Activated CD4-positive, alpha-beta T cell treated with anti-CD3 and anti-CD28 coated beads, Interleukin-2, amount 50 U/mL, for 24 hours (primary cell): ENCODE measurements at regions not wholly inside any gene's neighbourhood (a gene's known extent, or its start where the extent isn't known, plus 50 kb on each side); places are given as distances from the start of the nearest gene placed in this dataset.

ENCODE experiments used
- DNase-seq, 2 donors: peaks; one replicate each; pipeline ENCODE4 v3.0.0-alpha.2; 2020; ENCODE audit warnings: low read depth in 1 of 2, low spot score in 1 of 2

DNA sequence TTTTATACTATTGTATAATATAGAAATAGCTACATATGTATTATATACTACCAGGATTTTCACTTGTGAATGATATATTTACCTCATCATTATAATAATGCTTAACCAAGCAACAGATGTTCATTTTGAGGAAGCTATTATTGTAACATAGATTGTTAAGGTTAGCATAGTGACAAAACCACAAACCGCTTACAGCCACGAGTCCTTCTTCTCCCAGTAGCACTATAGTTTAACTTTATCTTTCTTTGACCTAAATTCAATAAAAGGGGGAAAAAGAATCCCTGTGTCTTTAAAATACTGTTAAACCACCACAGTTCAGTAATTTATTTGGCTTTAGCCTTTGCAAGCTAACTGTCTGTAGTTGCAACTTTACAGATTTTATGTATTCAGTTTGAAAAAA, 1039.4 kb upstream of the B3GALT2 start:
- no peak for DNase-seq

GRCh38 chr1:194223596-194223995, 1037.2 kb upstream of the B3GALT2 start:
- no peak for DNase-seq

- no peak for DNase-seq
These were observed 1029.0 kb upstream of the B3GALT2 start for GRCh38 chr1:194215448-194215847.

GRCh38 chr1:194214735-194215134, 1028.3 kb upstream of the B3GALT2 start:
- no peak for DNase-seq

DNA sequence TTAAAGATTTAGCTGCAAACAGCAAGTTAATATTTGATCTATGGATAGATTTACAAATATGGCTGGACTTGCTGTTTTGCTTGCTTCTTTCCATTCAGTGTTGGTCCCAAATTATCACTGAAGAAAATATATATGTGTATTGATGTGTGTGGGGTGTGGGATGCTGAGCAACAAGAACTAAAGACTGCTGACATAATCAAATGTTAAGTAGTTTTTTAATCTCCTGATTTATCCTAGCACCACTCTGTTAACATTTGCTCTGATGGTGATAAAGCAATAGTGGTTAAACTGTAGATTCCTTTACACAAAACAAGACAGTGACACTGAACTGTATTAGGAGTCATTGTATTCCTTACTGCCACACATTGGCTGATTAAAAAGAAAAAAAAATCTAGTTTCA, 1023.5 kb upstream of the B3GALT2 start:
- no peak for DNase-seq

GRCh38 chr1:194208674-194209073, 1022.3 kb upstream of the B3GALT2 start:
- no peak for DNase-seq

DNA sequence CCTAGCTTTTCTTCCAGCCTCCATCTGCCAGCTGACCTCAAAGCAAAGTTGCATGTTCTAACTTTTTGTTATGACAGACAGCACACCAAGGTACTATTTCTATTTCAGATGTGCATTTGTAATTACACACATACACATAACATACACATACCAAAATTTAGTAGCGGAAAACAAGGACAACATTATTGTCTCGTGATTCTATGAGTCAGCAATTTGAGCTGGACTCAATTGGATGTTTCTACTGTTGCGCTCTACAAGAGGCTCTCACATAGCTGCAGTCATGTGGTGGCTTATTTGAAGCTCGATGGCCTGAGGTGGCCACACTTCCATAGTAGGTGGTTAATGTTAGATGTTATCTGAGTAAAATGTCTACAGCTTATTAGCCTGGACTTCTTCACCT, 1010.1 kb upstream of the B3GALT2 start:
- no peak for DNase-seq

- no peak for DNase-seq
These were observed 1008.3 kb upstream of the B3GALT2 start for GRCh38 chr1:194194724-194195123.

GRCh38 chr1:194184974-194185373, 998.6 kb upstream of the B3GALT2 start:
- DNase-seq, result no peak

GRCh38 chr1:194184425-194184824, 998.0 kb upstream of the B3GALT2 start:
- DNase-seq, result no peak

- no peak for DNase-seq
These were observed 995.4 kb upstream of the B3GALT2 start for GRCh38 chr1:194181845-194182244.

- DNase-seq, result no peak
These were observed 989.8 kb upstream of the B3GALT2 start for GRCh38 chr1:194176212-194176611.

DNA sequence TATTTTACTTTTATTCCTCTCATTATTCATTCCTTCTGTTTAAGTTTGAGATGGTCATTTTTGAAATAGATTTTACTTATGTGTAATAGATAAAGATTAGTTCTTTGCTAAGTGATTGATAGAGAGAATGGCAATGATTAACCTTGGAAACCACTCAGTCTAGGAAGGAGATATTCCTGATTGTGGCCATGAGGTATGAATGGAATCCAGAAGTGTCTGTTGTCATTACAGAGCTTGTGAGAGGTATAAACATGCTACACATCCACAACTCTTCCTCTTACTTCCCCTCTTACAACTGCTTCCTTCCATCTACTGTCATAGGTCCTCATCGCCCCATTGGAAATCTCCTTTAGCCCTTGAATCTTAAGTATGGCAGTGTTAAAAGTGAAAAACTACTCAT, 988.8 kb upstream of the B3GALT2 start:
- DNase-seq, result no peak

DNA sequence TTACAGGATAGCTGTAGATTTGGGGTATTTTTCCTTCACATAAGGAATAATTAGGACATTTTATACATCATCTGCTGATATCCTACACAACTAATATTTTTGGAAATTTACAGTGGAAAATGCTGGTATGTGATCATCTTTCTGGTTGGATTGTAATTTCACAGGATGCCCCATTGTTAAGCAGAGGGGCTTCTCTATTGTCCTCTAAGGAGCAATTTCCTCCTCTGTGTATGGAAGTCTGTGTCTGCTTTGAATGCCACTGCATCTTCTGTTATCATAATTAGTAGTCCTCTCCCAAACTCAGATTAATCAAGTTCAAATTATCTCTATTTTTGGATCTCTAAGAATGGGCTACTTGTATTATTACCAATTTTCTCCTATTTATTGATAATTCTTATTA, 988.1 kb upstream of the B3GALT2 start:
- DNase-seq, result no peak

- no peak for DNase-seq
These were observed 985.2 kb upstream of the B3GALT2 start for GRCh38 chr1:194171596-194171995.

DNA sequence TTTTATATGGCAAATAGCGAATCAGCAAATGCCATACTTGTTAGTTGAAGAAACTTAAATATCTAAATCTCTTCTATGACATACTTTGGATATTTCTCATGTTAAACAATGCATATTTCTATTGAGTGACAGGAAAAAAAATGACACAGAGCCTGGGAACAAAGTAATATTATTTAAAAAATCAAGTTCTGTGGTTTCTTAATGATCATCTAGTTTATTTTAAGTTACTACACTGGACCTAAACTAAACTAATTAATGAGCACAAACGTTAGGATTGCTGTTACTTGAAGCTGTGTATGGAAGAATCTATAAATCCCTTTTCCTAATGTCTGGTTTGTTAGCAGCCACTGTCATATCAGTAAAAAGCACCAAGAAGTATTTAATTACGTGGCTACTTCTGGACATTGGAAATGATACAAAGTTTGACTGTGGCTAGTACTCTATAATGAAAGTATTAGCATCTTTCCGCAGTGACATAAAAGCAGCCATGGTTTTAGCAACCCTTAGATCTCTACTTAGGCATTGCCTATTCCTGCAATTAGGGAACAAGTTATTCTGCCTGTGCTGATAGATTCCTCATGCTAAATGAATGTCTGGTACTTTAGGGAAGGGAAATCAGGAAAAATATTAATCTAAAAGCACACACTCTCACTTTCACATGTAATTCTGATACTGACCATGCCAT, 981.7 kb upstream of the B3GALT2 start:
- DNase-seq, result no peak

DNA sequence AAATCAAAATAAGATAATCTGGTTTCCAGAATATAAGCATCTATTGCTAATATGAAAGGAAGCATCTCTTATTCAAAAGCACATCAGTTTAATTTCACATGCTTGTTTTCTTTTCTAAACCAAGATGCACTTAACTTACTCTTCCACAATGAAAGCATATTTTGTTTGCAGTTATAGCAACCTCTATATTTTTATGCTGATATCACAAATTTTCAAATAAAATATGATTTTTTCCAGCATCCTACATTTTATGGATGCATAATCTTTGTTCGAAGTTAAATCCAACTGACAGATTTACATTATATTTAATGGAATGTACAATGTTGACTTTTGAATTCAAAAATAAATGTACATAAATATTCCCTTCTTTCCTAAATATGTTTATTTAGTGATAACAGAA, 978.3 kb upstream of the B3GALT2 start:
- DNase-seq, result no peak

- DNase-seq, result no peak
These were observed 975.2 kb upstream of the B3GALT2 start for GRCh38 chr1:194161591-194161990.

DNA sequence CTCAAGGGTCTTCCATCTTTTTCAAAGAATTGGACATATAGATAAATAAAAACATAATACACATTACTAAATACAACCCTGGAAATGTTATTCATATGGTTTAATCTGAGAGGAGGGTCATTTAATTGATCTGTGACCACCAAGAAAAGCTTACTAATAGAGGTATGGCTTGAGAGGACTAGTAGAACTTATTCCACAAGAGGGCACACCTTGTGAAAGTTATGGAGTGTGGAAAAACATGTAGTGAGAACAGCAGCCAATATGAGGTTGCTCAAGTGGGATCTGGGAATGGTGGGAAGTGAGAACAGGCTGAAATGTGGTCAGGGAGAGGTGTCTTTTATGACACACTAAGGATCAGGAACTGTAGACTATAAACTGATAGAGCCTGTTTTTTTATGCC, 973.5 kb upstream of the B3GALT2 start:
- no peak for DNase-seq

GRCh38 chr1:194155962-194156361, 969.5 kb upstream of the B3GALT2 start:
- DNase-seq, result no peak

GRCh38 chr1:194151056-194151455, 964.6 kb upstream of the B3GALT2 start:
- DNase-seq, result no peak

DNA sequence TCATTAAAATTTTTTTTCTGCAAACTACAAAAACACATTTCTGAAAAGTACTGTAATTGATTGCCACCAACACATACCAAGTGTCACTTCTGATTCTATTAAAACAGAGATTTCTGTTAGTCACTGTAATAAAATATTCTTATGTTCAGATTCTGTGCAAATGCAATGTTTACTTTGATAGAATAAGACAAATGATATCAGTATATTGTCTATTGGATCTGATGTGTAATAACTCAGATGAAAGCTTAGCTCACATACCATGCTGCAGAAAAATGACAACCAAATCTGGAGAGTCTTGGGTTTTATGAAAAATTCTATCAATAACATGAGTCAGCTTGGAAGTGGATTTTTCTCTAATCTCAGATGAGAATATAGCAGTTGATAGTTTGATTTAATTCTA, 963.8 kb upstream of the B3GALT2 start:
- DNase-seq, result no peak

DNA sequence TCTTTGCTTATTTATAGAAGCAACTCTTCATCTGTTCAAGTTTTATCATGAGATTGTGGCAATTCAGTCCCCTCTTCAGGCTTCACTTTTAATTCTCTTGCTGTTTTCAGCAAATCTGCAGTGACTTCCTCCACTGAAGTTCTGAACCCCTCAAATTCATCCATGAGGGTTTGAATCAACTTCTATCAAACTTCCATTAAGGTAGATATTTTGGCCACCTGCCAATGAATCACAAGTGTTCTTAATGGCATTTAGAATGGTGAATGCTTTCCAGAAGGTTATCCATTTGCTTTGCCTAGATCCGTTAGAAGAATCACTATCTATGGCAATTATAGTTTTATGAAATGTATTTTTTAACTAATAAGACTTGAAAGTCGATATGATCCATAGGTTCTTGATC, 946.7 kb upstream of the B3GALT2 start:
- DNase-seq, result no peak

DNA sequence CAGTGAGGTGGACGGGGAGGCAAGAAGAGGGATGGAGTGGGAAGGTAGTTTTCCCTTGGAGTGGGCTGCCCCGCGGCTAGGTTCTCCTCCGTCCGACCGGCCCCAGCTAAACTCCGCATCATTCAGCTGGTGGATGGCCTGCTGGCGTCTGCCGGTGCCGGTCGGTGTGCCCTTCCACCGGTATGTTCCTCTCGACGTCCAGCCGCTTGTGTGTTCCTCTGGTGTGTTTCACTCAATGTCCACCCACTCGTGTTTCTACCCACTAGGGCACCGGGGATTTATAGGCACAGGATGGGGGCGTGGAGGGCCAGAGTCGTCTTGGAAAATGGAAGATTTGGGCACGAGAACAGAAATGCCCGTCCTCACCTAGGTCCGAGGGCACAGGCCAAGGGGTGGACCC, 931.7 kb upstream of the B3GALT2 start:
- DNase-seq, result no peak
